ENCODE measurements at regions not wholly inside any gene's neighbourhood (a gene's known extent, or its start where the extent isn't known, plus 50 kb on each side); places are given as distances from the start of the nearest gene placed in this dataset.

DNA sequence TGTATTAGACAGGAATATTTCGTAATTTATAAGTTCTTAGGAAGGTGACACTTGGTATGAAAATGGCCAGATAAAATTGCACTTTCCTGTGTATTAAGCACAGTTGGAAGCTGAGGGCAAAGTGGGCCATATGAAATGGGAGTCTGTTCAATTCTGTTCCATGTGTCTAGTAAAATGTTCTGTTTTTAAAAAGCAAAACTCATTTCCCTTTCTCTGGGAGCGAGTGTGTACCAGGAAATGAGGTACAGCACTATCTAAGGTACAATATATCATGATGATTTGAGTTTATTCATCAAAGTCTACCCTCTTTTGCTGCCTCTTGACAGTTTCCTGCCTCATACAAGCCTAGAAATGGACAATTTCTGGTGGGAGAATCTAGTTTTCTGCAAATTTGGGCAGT, 51.2 kb upstream of the KCNN2 start:
- no peak for TF ChIP-seq POLR2A (IDR thresholded peaks at IDR 0.05)
- TF ChIP-seq, protein P1, sequence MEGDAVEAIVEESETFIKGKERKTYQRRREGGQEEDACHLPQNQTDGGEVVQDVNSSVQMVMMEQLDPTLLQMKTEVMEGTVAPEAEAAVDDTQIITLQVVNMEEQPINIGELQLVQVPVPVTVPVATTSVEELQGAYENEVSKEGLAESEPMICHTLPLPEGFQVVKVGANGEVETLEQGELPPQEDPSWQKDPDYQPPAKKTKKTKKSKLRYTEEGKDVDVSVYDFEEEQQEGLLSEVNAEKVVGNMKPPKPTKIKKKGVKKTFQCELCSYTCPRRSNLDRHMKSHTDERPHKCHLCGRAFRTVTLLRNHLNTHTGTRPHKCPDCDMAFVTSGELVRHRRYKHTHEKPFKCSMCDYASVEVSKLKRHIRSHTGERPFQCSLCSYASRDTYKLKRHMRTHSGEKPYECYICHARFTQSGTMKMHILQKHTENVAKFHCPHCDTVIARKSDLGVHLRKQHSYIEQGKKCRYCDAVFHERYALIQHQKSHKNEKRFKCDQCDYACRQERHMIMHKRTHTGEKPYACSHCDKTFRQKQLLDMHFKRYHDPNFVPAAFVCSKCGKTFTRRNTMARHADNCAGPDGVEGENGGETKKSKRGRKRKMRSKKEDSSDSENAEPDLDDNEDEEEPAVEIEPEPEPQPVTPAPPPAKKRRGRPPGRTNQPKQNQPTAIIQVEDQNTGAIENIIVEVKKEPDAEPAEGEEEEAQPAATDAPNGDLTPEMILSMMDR (IDR thresholded peaks at IDR 0.05) = no peak
